Choroid plexus epithelial cell (primary cell): ENCODE measurements at regions not wholly inside any gene's neighbourhood (a gene's known extent, or its start where the extent isn't known, plus 50 kb on each side); places are given as distances from the start of the nearest gene placed in this dataset.

Experiments used
- DNase-seq: peaks from one replicate; pipeline ENCODE4 v3.0.0-alpha.2; 2010; ENCODE audit warnings: low read depth
- H3K4me3 ChIP-seq: 2 replicates; pipeline ENCODE4 v1.5.1; 2011; ENCODE audit warnings: low read depth, mild to moderate bottlenecking, control low read depth, low read length, moderate library complexity
- CTCF ChIP-seq: conservative IDR thresholded peaks from 2 replicates; pipeline ENCODE4 v1.5.1; 2011; ENCODE audit warnings: low read depth, mild to moderate bottlenecking, control low read depth, inconsistent platforms, low read length, moderate library complexity

- DNase-seq = no peak
- no peak for TF ChIP-seq CTCF
- H3K4me3 ChIP-seq = no peak overlapping the region
Observed at GRCh38 chr15:85872125-85872524, 77.4 kb upstream of the KLHL25 start.

- H3K4me3 ChIP-seq = no peak overlapping the region
- no peak for DNase-seq
- no peak for TF ChIP-seq CTCF
Observed at GRCh38 chr15:85874236-85874635, 79.5 kb upstream of the KLHL25 start.

DNA sequence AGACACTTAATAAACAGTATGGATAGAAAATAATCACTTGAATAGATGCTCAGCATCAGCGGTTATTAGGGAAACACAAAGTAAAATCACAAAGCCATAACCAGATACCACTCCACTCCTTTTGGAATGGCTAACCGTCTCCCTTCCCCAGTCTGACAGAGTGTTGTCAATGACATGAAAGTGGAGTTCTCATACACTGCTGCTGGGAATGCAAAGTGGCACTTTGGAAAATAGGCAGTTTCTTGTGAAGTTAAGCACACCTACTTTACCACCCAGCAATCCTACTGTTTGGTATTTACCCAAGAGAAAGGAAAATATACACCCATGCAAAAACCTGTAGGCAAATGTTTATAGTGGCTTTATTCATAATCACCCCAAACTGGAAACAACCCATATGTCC lies 81.0 kb upstream of the KLHL25 start:
- no peak for DNase-seq
- no peak overlapping the region for H3K4me3 ChIP-seq
- TF ChIP-seq CTCF = no peak

GRCh38 chr15:85878828-85879225 lies 84.1 kb upstream of the KLHL25 start:
- H3K4me3 ChIP-seq = no peak overlapping the region
- TF ChIP-seq CTCF = no peak
- DNase-seq = no peak

- no peak overlapping the region for H3K4me3 ChIP-seq
- peak; percentile 5 for DNase-seq
- TF ChIP-seq CTCF = no peak
Observed at GRCh38 chr15:85879334-85880163, 84.8 kb upstream of the KLHL25 start.

DNA sequence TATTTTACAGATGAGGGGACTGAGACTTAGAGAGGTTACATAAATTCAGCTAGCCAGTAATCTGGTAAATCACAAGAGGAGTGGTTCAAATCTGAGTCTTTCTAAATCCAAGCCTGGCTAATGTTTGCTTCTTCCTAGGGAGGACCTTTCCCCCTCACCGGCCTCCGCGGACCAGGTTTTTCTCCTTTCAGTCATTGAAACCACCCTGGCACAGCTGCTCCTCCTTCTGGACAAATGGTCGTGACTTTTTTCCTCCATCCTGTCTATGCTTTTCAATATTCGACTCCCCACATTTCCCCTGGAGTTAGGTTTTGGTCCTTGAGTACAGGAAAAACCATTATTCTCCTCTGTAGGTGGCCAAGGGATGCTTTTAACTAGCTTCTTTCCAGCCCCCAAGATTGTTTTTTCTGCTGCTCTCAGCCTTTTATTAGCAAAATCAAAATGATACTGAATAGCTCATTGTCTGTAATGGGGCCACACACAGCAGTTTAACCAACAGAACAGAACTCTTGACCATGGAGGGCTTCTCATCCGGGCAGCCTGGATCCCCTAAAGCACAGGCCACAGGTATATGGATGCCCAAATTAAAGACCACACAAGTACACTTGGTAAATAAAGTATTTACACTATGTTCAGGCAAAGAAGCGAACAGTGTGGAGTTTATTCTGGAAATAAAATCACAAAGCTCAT lies 85.9 kb upstream of the KLHL25 start:
- no peak for TF ChIP-seq CTCF
- no peak overlapping the region for H3K4me3 ChIP-seq
- no peak for DNase-seq
